ENCODE measurements at regions not wholly inside any gene's neighbourhood (a gene's known extent, or its start where the extent isn't known, plus 50 kb on each side); places are given as distances from the start of the nearest gene placed in this dataset.

- no peak overlapping the region for H3K4me3 Mint-ChIP-seq
- H3K4me3 ChIP-seq (ENCODE audit: low read length): no peak overlapping the region
- intact Hi-C loops (cut with micrococcal nuclease): no loop called here
- no peaks in the 10 kb centered on the region for H3K4me1 ChIP-seq (ENCODE audit: control insufficient read depth, insufficient read depth, low read length)
- ATAC-seq: no peak
- H3K36me3 ChIP-seq (ENCODE audit: control insufficient read depth, insufficient read depth, low read length): no peaks in the 10 kb centered on the region
- no peaks in the 10 kb centered on the region for H3K9me3 ChIP-seq (ENCODE audit: control insufficient read depth, insufficient read depth, low read length)
- 84% methylated on average over 6 of the region's 6 CpGs for WGBS (ENCODE audit: insufficient coverage)
- H3K27me3 Mint-ChIP-seq (ENCODE audit: low read depth in 2 of 2): no peaks in the 10 kb centered on the region
- DNase-seq: no peak
- H3K36me3 Mint-ChIP-seq: no peaks in the 10 kb centered on the region
- H3K9me3 Mint-ChIP-seq: no peaks in the 10 kb centered on the region
- no peaks in the 10 kb centered on the region for H3K27me3 ChIP-seq (ENCODE audit: control insufficient read depth, insufficient read depth, low read length)
- no peak overlapping the region for H3K27ac ChIP-seq (ENCODE audit: low read length)
- no peak overlapping the region for H3K27ac Mint-ChIP-seq
- H3K4me1 Mint-ChIP-seq: no peaks in the 10 kb centered on the region
- no peak for TF ChIP-seq CTCF (IDR thresholded peaks at IDR 0.05)
These were observed 1212.4 kb upstream of the TMEM132C start for GRCh38 chr12:127054531-127054930.

- Mint-ChIP-seq H3K27ac (no peak overlapping the region), H3K4me1 (no peaks in the 10 kb centered on the region), H3K36me3 (no peaks in the 10 kb centered on the region), H3K9me3 (no peaks in the 10 kb centered on the region), H3K27me3 (ENCODE audit: low read depth in 2 of 2) (no peaks in the 10 kb centered on the region), H3K4me3 (no peak overlapping the region)
- H3K36me3 ChIP-seq (ENCODE audit: control insufficient read depth, insufficient read depth, low read length): no peaks in the 10 kb centered on the region
- ATAC-seq: no peak
- 93% methylated on average over 28 of the region's 28 CpGs for WGBS (ENCODE audit: insufficient coverage)
- no peak overlapping the region for H3K27ac ChIP-seq (ENCODE audit: low read length)
- H3K27me3 ChIP-seq (ENCODE audit: control insufficient read depth, insufficient read depth, low read length): no peaks in the 10 kb centered on the region
- H3K4me3 ChIP-seq (ENCODE audit: low read length): no peak overlapping the region
- no peak for TF ChIP-seq CTCF (IDR thresholded peaks at IDR 0.05)
- intact Hi-C loops (cut with micrococcal nuclease): no loop called here
- DNase-seq: no peak
- H3K4me1 ChIP-seq (ENCODE audit: control insufficient read depth, insufficient read depth, low read length): no peaks in the 10 kb centered on the region
- no peaks in the 10 kb centered on the region for H3K9me3 ChIP-seq (ENCODE audit: control insufficient read depth, insufficient read depth, low read length)
These were observed 1206.6 kb upstream of the TMEM132C start for GRCh38 chr12:127060310-127060847.

- intact Hi-C loops (cut with micrococcal nuclease): no loop called here
- H3K4me1 Mint-ChIP-seq: no peaks in the 10 kb centered on the region
- H3K27me3 ChIP-seq (ENCODE audit: control insufficient read depth, insufficient read depth, low read length): no peaks in the 10 kb centered on the region
- H3K27ac ChIP-seq (ENCODE audit: low read length): no peak overlapping the region
- H3K4me3 Mint-ChIP-seq: no peak overlapping the region
- no peaks in the 10 kb centered on the region for H3K36me3 ChIP-seq (ENCODE audit: control insufficient read depth, insufficient read depth, low read length)
- H3K9me3 ChIP-seq (ENCODE audit: control insufficient read depth, insufficient read depth, low read length): no peaks in the 10 kb centered on the region
- no peaks in the 10 kb centered on the region for H3K27me3 Mint-ChIP-seq (ENCODE audit: low read depth in 2 of 2)
- H3K4me1 ChIP-seq (ENCODE audit: control insufficient read depth, insufficient read depth, low read length): no peaks in the 10 kb centered on the region
- H3K27ac Mint-ChIP-seq: no peak overlapping the region
- H3K9me3 Mint-ChIP-seq: no peaks in the 10 kb centered on the region
- TF ChIP-seq CTCF (IDR thresholded peaks at IDR 0.05): no peak
- 90% methylated on average over 14 of the region's 14 CpGs for WGBS (ENCODE audit: insufficient coverage)
- DNase-seq (no peak), ATAC-seq (no peak)
- no peak overlapping the region for H3K4me3 ChIP-seq (ENCODE audit: low read length)
- H3K36me3 Mint-ChIP-seq: no peaks in the 10 kb centered on the region
These were observed 1206.0 kb upstream of the TMEM132C start for GRCh38 chr12:127060933-127061332.

GRCh38 chr12:127063339-127064072 lies 1203.5 kb upstream of the TMEM132C start:
- WGBS (ENCODE audit: insufficient coverage): 89% methylated on average over 18 of the region's 18 CpGs
- no peaks in the 10 kb centered on the region for H3K4me1 Mint-ChIP-seq
- no peak overlapping the region for H3K27ac Mint-ChIP-seq
- H3K9me3 ChIP-seq (ENCODE audit: control insufficient read depth, insufficient read depth, low read length): no peaks in the 10 kb centered on the region
- intact Hi-C loops (cut with micrococcal nuclease): no loop called here
- no peak for TF ChIP-seq CTCF (IDR thresholded peaks at IDR 0.05)
- H3K27me3 Mint-ChIP-seq (ENCODE audit: low read depth in 2 of 2): no peaks in the 10 kb centered on the region
- DNase-seq (no peak), ATAC-seq (no peak)
- no peaks in the 10 kb centered on the region for H3K9me3 Mint-ChIP-seq
- no peak overlapping the region for H3K27ac ChIP-seq (ENCODE audit: low read length)
- no peak overlapping the region for H3K4me3 Mint-ChIP-seq
- no peaks in the 10 kb centered on the region for H3K4me1 ChIP-seq (ENCODE audit: control insufficient read depth, insufficient read depth, low read length)
- H3K36me3 ChIP-seq (ENCODE audit: control insufficient read depth, insufficient read depth, low read length): no peaks in the 10 kb centered on the region
- H3K36me3 Mint-ChIP-seq: no peaks in the 10 kb centered on the region
- H3K4me3 ChIP-seq (ENCODE audit: low read length): no peak overlapping the region
- H3K27me3 ChIP-seq (ENCODE audit: control insufficient read depth, insufficient read depth, low read length): no peaks in the 10 kb centered on the region

Data from natural killer cell (primary cell).